ENCODE measurements at regions not wholly inside any gene's neighbourhood (a gene's known extent, or its start where the extent isn't known, plus 50 kb on each side); places are given as distances from the start of the nearest gene placed in this dataset.

- no peak for DNase-seq
These were observed 230.6 kb downstream of the FBXO15 start for GRCh38 chr18:73917046-73917445.

GRCh38 chr18:73913505-73913904 is 234.1 kb downstream of the FBXO15 start:
- no peak for DNase-seq

GRCh38 chr18:73908323-73908722 is 239.3 kb downstream of the FBXO15 start:
- DNase-seq: no peak

DNA sequence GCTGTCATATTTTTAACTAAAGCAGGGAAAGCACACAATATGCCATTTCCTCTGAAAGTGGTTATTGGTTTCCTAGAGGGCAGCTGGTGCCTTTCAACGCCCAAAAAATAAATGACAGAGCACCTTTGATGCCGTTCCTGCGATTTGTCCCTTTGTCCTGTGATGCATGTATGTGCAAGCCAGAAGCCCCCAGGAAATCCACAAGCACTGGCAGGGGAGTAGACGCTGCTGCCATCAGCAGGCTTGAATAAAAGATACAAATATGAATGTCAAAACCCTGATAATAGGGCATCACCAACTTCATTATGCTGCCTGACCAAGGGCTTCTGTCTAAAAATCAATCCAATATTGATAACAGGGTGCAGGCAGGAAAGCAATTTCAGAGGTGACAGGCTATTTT is 246.1 kb downstream of the FBXO15 start:
- no peak for DNase-seq

DNA sequence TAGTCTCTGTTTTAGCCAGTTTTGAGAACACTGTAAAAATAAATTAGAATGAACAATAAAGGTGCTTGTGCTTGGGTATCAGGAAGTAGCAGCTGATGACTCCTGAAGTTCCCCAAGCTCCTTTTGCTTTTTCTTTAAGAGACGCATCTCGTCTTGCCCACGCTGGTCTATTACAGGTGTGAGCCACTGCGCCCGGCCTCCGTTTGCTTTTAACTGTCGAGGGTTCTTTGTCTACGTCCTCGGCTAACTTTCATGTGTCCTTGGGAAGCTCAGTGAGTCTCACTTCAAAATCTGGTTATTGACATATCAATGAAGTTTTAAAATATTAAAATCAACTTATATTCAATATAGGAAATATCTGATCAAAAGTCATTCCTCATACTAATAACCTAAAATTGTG is 246.5 kb downstream of the FBXO15 start:
- no peak for DNase-seq

DNA sequence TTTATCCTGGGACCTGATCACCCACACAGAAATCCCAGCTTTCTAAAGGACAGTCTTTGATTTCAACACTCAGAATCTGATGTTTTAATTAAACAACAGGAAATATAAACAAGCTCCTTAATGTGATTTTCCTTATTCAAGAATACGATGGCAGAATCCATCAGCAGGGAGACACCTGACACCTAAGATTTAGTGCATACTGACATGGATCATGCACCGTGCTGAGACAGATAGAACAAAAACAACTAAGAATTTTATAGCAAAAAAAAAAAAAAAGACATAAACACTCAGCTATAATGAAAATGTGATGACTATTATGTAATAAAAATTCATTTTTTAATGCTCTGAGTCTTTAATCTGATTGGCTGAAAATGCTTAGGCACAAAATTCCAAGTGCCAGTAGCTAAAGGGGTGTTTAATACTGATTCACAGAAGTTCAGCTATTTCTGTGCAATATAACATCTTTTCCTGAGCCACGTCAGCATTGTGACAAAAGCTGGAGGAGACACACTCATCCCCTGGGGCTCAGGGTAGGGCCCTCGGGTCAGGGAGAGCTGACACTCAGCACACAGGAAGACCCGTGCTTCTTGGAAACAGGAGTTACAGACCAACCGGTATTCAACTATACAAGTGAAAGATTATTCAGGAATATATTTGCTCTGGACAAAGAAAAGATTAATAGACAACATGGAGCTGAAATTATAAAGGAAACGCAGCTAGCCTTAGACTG is 247.4 kb downstream of the FBXO15 start:
- no peak for DNase-seq

- DNase-seq: no peak
These were observed 250.1 kb downstream of the FBXO15 start for GRCh38 chr18:73897517-73897916.

DNA sequence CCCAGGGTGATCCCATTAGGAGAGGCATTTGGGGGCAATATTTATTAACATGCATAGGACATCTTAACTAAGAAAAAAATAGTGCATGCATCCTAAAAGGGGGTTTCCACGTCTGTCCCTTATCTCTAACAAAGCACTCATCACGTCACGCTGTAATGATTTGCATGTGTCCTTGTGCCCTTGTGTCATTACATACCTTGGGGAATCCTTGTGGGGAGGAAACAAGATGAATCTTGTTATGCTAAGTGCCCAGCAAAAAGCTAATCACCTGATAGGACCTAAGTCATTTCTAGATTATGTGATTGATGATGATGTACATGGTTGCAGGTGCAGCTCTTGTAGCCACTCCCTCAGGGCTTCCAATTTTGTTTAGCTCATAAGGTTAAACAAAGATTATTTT is 250.9 kb downstream of the FBXO15 start:
- no peak for DNase-seq

DNA sequence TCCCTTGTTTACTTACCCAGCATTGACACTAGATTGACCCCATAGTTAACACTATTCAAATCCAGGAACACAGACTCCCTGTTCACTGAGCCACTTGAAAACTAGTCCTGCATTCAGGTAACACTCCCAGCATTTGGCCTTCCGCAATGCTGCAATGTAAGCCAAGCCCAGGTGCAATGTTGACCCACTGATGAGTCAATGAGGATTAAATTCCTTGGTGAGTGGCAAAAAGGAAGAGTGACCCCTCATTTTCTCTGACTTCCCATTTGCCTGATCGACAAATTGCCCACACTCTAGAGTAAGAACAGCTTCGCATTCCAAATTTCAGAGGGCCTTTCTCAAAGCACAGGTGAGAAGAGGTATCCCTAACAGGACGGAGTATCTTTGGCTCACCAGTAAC is 251.9 kb downstream of the FBXO15 start:
- no peak for DNase-seq

DNA sequence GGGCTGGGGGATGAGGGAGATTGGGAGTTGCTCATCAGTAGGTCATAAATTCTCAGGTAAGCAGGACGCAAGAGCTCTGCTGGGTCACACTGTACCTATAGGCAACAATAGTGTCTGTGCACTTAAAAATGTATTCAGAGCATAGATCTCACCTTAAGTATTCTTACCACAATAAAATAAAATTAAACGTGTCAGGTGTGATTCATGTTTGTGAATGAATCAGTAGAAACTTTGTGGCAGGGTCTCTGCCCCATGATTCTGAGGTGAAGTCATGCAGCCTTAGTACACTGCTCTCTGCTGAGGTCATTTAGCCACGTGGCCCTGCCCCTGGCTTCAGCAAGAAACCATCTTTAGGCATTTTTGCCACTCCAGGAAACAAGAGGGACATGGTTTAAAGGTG is 253.8 kb downstream of the FBXO15 start:
- no peak for DNase-seq

DNA sequence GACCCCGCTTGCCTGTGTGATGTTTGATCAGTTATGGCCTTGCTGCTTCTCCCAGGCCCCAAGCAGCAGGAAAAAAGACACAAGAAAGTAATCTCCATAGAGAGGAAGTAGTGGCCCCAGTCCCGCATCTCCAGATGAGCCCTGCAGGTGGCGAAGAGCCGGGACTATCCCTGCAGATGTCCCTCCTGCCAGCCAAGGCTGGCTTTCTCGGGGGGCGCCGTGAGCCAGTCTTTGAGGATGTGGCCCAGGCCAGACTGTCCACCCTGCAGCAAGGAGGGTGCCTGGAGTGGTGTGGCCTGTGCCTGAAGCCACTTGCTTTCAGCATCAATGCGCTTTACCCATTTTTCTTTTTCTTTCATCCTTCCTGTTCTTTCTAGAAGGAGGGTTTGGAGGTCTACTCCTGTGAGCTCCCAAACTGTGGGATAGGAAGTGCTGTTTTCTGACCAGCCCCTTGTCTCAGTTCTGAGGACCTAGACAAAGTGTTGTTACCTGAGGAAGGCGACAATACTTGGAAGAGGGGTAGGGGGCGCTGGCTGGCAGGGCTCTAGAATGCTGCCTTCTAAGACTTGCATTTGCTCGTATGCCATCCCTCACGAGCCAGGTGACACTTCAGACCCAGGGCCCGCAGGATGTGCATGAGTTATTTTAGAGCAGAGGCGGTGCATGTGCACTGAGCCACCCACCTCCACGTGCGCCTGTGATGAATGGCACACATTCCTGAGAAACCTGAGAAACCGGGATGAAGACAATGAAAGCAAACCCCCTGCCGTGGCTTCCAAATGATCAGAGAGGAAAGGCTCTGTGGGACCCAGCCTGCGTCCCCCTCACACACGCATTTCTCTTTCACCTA is 255.8 kb downstream of the FBXO15 start:
- no peak for DNase-seq

GRCh38 chr18:73888565-73888964 is 259.1 kb downstream of the FBXO15 start:
- DNase-seq: no peak

DNA sequence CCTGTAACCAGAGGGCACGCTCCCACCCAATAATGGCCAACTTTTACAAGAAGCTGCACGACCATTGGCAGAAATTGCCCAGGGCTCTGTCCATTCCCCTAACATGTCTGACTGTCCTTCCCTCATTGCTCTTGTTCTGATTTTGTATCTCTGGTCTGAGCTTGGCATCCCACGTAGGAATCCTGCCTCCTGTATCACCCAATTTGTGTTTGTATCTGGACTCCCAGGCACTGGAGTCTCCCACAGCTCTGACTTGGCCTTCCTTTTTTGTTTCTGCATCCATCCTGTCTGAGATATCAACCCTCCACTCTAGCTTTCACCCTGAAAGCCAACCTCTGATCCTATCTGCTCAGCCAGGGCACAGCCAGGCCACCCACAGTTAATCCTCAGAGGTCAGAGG is 259.8 kb downstream of the FBXO15 start:
- no peak for DNase-seq

DNA sequence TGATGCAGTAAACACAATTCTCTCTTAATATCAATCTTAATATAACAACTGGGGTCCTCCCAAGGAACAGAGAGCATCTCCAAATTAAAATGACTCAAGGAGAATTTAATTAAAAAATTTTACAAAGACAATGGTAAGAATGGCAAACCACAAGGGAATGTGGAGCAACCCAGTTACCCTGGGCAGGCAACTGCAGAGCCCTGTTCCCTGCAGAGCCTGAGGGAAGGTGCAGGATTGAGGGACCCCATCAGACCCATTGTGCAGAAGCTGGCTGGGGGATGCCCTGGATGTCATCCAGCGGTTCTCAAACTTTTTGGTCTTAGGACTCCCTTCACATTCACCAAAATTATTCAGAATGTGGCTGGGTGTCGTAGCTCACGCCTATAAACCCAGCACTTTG is 262.8 kb downstream of the FBXO15 start:
- DNase-seq: no peak

GRCh38 chr18:73881396-73881917 is 266.2 kb downstream of the FBXO15 start:
- no peak for DNase-seq

DNA sequence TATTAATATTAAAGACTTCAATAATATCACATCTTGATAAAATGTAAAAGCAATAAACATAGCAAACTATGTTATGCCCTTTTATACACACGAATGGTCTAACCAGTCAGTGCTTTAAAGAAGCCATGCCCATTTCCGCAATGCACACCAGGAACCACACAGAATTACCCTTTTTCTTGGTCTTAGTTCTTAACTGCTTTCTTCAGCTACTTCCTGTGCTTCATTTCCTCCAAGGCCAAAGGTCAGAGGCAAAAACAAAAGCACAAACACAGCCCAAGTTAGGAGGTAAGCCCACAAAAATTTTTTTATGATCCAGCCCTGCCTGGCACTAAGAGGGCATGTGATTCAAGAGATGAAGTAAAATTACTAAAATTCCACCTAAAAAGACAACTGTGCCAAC is 267.2 kb downstream of the FBXO15 start:
- no peak for DNase-seq

- DNase-seq: no peak
These were observed 267.9 kb downstream of the FBXO15 start for GRCh38 chr18:73879766-73880165.

- no peak for DNase-seq
These were observed 268.3 kb downstream of the FBXO15 start for GRCh38 chr18:73879328-73879727.

DNA sequence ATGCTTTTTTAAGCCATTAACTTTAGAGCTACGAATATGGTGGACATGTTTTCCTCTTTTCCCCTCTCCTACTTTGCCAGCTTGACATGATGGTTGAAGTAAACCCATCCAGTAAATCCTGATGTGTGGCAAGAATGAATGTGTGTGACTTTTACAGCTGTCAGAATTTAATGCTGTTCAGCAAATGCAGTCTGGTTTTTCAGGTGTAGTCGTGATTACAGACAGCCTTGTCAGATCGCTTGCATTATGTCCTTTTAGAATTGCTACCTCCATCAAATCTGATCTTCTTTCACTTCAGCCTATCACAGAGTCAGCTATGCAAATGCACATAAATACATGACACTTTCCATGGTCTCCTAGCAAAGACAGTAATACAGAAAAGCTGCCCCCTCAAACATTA is 278.5 kb downstream of the FBXO15 start:
- no peak for DNase-seq

DNA sequence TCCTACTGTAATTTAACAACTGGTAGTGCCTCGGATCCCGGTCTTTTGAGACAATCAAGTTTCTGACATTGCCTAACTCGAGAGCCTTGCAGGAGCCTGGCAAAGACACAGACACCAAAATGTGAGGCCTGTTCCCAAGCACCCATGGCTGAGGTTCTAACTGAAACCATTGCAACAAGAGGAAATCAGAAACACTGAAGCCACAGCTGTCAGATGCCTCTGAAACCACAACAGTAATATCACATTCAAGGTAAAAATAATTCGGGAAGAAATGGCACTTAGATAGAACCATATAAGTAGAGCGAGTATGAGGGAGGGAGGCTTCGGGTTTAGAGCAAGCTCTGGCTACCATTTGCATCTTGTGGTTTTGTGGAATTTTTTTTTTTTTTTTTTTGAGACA is 285.9 kb downstream of the FBXO15 start:
- no peak for DNase-seq

GRCh38 chr18:73859837-73860397 is 287.7 kb downstream of the FBXO15 start:
- DNase-seq: no peak

DNA sequence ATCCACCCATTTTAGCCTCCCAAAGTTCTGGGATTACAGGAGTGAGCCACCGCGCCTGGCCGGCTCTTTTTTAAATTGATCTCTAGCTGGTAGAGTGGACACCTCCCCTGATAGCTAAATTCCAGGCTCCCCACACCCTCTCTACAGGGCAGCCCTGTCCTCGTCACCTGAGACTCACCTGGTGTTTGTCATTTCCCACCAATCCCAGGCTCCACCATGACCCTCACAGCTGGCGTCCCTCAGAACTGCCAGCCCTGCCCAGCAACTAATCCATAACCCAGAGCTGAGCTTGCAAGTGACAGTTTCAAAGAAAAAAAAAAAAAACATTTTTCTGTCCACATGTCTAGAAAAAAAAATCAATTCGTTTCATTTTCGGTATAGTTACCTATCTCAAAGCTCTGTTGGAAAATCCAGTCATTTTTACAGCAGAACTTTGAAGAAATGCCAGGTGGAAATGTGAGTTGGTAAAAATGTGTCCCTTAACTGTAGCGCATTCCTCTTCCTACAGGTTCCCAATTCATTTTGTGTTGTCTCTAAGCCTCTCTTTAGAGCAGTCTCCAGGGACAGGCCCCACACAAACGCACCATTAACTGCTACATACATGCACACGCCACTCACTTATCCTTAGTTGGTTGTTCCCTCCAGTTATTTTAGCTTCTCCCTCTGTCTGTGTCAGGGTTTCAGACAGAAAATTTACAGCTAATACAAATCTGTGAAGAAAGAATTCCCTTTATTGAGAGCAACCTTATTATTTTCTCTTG is 294.7 kb downstream of the FBXO15 start:
- DNase-seq: no peak

DNA sequence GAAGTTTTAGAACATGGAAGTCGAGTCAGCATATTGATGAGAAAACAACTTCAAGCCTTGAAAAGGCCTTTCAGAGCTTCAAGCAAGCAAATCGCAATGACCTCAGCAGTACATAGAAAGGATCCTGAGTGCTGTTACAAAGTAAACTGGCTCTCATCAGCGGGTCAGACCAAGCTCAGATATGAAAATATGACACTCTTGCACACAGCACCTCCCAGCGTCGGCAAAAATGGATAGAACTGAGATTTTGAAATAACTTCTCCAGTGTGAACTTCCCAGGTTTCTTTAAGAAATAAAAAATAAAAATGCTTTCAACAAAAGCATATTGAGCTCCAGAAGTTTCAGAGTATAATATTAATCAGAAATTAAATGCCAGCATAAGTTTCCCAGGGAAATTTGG is 296.9 kb downstream of the FBXO15 start:
- no peak for DNase-seq

Measured in C1 segment of cervical spinal cord (tissue), 14 donors.